ENCODE measurements at regions not wholly inside any gene's neighbourhood (a gene's known extent, or its start where the extent isn't known, plus 50 kb on each side); places are given as distances from the start of the nearest gene placed in this dataset.

- Histone ChIP-seq H3K4me2 (no peak overlapping the region), H3K4me1 (ENCODE audit: insufficient read depth) (no peaks in the 10 kb centered on the region), H3K27ac (no peak overlapping the region), H2AFZ (no peak overlapping the region), H3K9me2 (replicated peaks; ENCODE audit: insufficient read depth) (no peaks in the 10 kb centered on the region), H4K20me1 (ENCODE audit: insufficient read depth, poor library complexity, severe bottlenecking) (no peaks in the 10 kb centered on the region), H3K4me3 (no peak overlapping the region), H3K36me3 (replicated peaks; ENCODE audit: insufficient read depth, low read depth) (no peaks in the 10 kb centered on the region), H3K9me3 (ENCODE audit: low read depth) (no peaks in the 10 kb centered on the region), H3K79me2 (no peaks in the 10 kb centered on the region), H3K27me3 (no peaks in the 10 kb centered on the region)
- TF ChIP-seq CTCF (IDR thresholded peaks at IDR 0.05; ENCODE audit: poor library complexity) (no peak), EZH2phosphoT487 (IDR thresholded peaks at IDR 0.05; ENCODE audit: low read depth, severe bottlenecking, unreplicated experiment) (no peak), EZH2 (IDR thresholded peaks at IDR 0.05; ENCODE audit: borderline replicate concordance) (no peak)
- 84% methylated on average over 8 of the region's 8 CpGs for WGBS (ENCODE audit: low lambda C conversion rate, missing lambda C conversion rate)
- DNase-seq (ENCODE audit: low spot score): no peak
Measured at GRCh38 chr14:94963051-94963450, 193.1 kb upstream of the GSC start.

GRCh38 chr14:94962166-94962575, 192.3 kb upstream of the GSC start:
- no peaks in the 10 kb centered on the region for H3K36me3 ChIP-seq (replicated peaks; ENCODE audit: insufficient read depth, low read depth)
- H4K20me1 ChIP-seq (ENCODE audit: insufficient read depth, poor library complexity, severe bottlenecking): no peaks in the 10 kb centered on the region
- no peaks in the 10 kb centered on the region for H3K9me2 ChIP-seq (replicated peaks; ENCODE audit: insufficient read depth)
- WGBS (ENCODE audit: low lambda C conversion rate, missing lambda C conversion rate): 57% methylated on average over 7 of the region's 7 CpGs
- no peak overlapping the region for H2AFZ ChIP-seq
- no peaks in the 10 kb centered on the region for H3K79me2 ChIP-seq
- no peak for TF ChIP-seq EZH2phosphoT487 (IDR thresholded peaks at IDR 0.05; ENCODE audit: low read depth, severe bottlenecking, unreplicated experiment)
- no peak for TF ChIP-seq EZH2 (IDR thresholded peaks at IDR 0.05; ENCODE audit: borderline replicate concordance)
- TF ChIP-seq CTCF (IDR thresholded peaks at IDR 0.05; ENCODE audit: poor library complexity): no peak
- no peak for DNase-seq (ENCODE audit: low spot score)
- H3K9me3 ChIP-seq (ENCODE audit: low read depth): no peaks in the 10 kb centered on the region
- no peak overlapping the region for H3K4me3 ChIP-seq
- H3K4me2 ChIP-seq: no peak overlapping the region
- H3K27me3 ChIP-seq: no peaks in the 10 kb centered on the region
- H3K4me1 ChIP-seq (ENCODE audit: insufficient read depth): no peaks in the 10 kb centered on the region
- no peak overlapping the region for H3K27ac ChIP-seq

- H3K9me3 ChIP-seq (ENCODE audit: low read depth): no peaks in the 10 kb centered on the region
- H3K4me1 ChIP-seq (ENCODE audit: insufficient read depth): no peaks in the 10 kb centered on the region
- no peak overlapping the region for H2AFZ ChIP-seq
- H3K4me3 ChIP-seq: no peak overlapping the region
- H4K20me1 ChIP-seq (ENCODE audit: insufficient read depth, poor library complexity, severe bottlenecking): no peaks in the 10 kb centered on the region
- H3K27me3 ChIP-seq: no peaks in the 10 kb centered on the region
- 69% methylated on average over 19 of the region's 19 CpGs for WGBS (ENCODE audit: low lambda C conversion rate, missing lambda C conversion rate)
- no peak for TF ChIP-seq CTCF (IDR thresholded peaks at IDR 0.05; ENCODE audit: poor library complexity)
- H3K9me2 ChIP-seq (replicated peaks; ENCODE audit: insufficient read depth): no peaks in the 10 kb centered on the region
- no peak overlapping the region for H3K4me2 ChIP-seq
- no peaks in the 10 kb centered on the region for H3K36me3 ChIP-seq (replicated peaks; ENCODE audit: insufficient read depth, low read depth)
- H3K27ac ChIP-seq: no peak overlapping the region
- no peaks in the 10 kb centered on the region for H3K79me2 ChIP-seq
- DNase-seq (ENCODE audit: low spot score): no peak
Measured at GRCh38 chr14:94961386-94962165, 191.7 kb upstream of the GSC start.
